Stimulated activated CD8-positive, alpha-beta memory T cell treated with anti-CD3 and anti-CD28 coated beads, Interleukin-7, amount 100 ng/mL, for 1 hour (primary cell): ENCODE measurements at regions not wholly inside any gene's neighbourhood (a gene's known extent, or its start where the extent isn't known, plus 50 kb on each side); places are given as distances from the start of the nearest gene placed in this dataset.

Source experiments
- DNase-seq, 2 donors: peaks; one replicate each; pipeline ENCODE4 v3.0.0-alpha.2; 2020; ENCODE audit warnings: low read depth in 2 of 2

DNA sequence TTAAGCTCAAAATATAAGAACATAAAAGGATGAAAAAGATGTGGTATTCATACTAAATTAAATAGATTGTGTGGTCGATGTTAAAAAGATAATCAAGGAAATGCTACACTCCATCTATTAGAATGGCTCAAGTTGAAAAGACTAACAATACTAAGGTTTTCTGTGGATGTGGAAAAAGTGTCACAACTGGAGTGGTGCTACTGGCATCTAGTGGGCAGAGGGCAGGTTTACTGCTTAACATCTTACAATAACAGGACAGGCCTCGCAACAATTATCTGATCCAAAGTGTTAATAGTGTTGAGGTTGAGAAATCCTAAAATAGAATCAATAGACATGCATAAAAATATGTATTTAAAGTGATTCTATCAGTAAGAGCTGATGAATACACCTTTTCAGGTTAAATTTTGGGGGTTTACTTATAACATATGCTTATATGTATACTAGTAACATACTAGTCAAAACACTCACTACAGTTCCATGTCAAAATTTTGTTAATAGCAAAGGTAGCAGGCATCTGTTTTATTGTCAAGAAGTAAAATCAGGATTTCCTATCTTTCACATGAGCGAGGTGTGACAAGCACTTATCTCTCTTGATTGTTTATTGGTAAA is 91.5 kb upstream of the TMEFF2 start:
- DNase-seq, result no peak

DNA sequence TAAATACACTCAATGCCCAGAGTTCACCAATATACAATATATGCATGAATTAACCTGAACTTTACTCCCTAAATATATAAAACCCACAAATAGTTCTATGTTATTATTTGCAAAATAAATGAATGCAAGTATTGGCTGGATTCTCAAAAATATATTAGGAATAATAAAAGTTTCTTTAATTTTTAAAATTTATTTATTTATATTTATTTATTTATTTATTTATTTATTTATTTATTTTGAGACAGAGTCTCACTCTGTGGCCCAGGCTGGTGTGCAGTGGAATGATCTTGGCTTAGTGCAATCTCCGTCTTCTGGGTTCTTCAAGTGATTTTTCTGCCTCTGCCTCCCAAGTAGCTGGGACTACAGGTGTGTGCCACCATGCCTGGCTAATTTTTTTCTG is 88.7 kb upstream of the TMEFF2 start:
- no peak for DNase-seq

DNA sequence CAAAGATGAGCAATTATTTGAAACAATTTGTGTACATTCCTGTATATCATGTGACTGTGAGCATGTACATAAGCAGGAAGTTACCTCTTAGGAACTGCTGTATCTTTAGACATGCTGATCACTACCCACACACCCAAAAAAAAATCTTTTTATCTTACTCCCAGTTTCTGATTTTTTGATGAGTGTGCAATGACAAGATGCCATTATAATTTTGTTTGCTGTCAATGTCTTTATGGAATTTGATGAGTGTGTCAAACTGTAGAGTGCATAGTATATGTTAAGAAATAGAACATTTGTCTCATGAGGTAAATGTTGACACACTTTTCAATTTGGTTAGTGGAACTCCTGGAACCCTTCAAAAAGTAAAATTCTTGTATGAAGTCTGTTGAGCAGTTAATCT is 84.0 kb upstream of the TMEFF2 start:
- no peak for DNase-seq

DNA sequence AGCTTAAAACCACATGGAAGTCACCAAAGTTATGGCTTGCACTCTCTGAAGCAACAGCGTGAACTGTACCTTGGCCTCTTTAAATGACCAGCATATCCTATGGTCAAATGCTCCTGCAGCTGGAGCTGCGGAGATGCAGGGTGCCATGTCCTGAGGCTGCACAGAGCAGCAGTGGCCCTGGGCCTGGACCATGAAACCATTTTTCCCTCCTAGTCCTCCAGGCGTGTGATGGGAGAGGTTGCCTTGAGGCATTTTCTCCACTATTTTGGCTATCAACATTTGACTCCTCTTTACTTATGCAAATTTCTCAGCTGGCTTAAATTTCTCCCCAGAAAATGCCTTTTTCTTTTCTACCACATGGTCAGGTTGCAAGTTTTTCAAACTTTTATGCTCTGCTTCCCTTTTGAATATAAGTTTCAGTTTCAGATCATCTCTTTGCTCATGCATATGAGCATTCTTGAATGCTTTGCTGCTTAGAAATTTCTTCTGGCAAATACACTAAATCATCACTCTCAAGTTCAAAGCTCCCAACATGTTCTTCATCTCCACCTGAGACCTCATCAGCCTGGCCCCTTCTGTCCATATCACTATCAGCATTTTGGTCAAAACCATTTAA is 82.9 kb upstream of the TMEFF2 start:
- DNase-seq, result no peak

DNA sequence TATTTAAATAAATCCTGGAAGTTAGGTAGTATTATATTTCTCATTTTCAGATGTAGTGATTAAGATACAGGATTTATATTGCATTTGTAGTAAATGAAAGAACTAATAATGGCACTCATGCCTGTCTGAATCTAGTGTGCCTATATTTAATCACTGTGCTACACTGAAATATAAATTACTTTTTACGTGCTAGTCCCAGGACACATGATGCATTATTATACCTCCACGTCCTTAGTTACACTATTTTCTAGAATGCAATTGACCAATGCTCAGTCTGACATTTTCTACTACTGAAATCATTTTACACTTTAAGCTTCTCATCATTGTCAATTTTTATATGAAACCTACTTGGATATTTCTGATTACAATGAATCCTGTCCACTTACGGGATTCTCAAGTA is 80.9 kb upstream of the TMEFF2 start:
- DNase-seq, result no peak

DNA sequence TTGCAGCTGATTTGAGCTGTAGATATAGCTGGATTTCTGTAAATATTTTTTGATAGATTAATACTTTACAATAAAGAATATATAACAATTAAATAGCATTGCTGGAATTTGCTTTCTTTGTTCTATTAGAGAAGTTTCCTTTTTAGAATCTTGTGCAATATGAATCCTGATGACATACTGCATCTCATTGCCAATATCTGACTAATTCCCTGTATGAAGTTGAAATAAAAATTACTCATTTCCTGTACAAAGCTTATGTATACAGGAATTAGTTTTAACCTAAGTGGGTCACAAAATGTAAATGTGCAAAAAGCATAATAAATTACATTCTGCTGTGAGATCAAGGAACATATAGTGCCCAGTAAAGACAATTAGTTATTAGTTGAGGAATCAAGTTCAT is 72.8 kb upstream of the TMEFF2 start:
- DNase-seq, result no peak

DNA sequence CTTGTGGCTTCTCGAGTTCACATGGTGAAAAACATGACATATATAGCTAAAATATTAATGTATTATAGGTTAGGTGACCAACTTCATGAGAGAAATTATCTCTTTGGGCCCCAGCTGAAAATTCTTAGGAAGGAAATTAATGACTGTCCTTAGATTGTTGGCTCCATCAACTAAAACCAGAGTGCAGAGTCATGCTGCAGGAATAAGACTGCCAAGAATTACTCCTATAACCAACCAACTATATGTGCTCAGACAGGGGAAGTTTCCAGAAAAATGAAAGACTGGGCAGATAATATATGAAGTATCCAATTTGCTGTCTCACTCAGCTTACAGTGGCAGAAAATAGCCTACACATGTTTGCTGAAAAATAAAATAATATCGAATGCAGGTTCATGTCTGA is 71.0 kb upstream of the TMEFF2 start:
- DNase-seq, result no peak

DNA sequence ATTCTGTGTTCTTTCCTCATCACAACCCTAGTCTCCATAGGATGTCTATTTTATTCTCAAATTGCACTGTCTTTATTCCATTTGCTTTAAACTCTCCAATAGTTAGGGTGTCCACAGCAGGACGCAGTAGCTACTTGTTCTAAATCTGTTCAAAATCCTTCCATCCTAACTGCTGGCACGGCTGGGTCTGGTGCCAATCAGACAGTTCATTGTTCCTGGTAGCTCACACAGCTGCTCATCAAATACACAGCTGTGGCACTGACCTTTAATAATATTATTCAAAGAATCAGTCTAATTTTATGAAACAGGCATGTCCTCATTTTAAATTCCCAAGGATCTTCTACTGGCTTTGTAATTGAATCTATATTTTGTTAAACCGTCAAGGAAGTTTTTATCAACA is 59.7 kb upstream of the TMEFF2 start:
- DNase-seq, result no peak

DNA sequence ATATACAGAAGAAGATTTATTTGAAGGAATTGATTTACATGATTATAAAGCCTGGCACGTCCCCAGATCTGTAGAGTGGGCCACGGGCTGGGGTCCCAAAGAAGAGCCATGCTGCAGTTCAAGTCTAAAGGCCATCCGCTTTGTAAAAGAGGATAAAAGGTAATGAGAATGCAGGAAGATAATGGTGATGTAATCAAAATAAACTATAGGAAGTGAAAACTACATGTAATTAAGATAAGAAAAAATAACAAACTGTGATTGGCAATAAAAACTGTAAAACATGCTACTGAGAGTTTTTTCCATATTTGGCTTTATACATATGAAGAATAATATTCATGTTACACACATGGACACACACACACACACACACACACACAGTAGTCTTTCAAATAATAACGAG is 59.0 kb upstream of the TMEFF2 start:
- no peak for DNase-seq

DNA sequence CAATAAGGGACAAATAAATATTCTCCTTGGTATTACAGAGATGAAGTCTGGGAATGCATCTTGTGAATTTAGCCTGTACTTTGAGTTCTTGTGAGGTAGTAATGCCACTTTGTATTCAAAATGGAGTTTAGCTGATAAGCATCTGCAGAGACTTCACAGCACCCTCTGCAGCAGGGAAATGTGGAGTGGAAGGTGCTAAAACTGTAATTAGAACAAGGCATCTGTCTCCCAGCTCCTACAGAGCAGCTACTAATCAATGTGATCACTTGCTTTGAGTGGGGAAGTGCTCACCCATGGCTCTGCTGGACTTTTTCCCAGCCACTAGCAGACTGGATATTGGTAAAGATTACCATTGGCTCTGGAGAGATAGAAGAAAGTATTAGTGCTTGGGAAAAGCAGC is 56.2 kb upstream of the TMEFF2 start:
- DNase-seq, result no peak

DNA sequence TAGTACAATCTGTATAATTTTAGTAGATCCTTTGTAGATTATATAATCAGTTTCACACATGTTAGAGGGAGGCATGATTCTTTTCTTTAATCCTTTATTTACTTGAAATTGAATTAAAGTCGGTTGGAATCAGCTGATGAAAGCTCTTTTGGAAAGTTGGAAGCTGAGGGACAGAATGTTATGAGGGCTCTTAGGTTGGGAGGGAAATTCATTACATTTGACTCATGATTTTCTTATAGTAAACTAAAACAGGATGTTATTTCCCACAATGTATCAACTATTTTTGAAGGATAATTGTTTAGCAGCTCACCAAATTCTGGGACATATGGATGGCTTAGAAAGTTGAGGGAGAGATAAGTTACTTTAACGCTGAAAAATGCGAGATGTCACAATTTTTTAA is 52.7 kb upstream of the TMEFF2 start:
- no peak for DNase-seq

DNA sequence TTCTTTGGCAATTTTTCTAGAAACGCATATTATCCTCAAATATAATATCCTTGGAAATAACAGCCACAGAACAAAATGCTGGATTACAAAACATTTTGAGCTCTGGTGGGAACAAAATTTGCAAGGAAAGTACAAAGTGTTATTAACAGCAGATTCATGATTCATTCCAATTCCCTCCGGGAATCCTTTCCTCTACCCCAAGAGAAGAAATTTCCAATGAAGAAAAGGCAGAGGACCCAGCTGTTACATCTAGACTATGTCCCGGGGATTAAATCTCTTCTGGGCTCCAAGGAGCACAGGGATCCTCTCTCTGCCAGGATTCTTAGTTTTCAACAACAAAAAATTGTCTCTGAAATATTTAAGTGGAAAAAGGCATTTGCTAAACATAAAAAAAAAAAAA is 51.6 kb upstream of the TMEFF2 start:
- no peak for DNase-seq

DNA sequence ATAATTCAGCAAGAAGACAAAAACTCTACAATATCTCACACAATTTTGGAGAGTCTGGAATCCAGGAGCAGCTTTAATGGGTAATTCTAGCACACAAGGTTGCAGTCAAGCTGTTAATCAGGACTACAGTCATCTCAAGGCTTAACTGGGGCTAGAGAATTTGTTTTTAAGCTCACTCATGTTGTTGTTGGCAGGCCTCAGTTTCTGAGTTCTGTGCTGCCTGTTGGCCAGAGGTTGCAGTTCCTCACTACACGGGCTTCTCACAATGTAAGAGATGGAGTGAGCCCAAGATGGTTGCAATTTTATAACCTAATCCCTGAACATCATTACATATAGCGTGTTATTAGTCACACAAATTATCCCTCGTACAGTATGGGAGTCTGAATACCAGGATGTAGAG is 50.6 kb upstream of the TMEFF2 start:
- DNase-seq, result no peak
